HepG2 (cell line): ENCODE measurements at regions not wholly inside any gene's neighbourhood (a gene's known extent, or its start where the extent isn't known, plus 50 kb on each side); places are given as distances from the start of the nearest gene placed in this dataset.

Experiments
- ATAC-seq: fragments of 200-7000 bp; cut with Tn5 transposase; 3 replicates; pipeline ENCODE4 v1.9.1; 2020; ENCODE audit warnings: mild to moderate bottlenecking, moderate library complexity
- BruUV-seq: library from RNA; stranded (reverse); fragments of 400-500 nt; replicated peaks from 2 replicates; lab custom pipeline; 2021; lab: Mats Ljungman, UMichigan
- CTCF ChIA-PET: fragments of 300-600 bp; formaldehyde crosslinking; extraction: SDS; loops from one replicate; lab custom pipeline; 2021; ENCODE audit warnings: low total read pairs, inconsistent platforms, low intra/inter-chr PET ratio; lab: Yijun Ruan, JAX
- POLR2A ChIA-PET: fragments of 350-600 bp; sonication (Branson Sonifier 250); formaldehyde crosslinking; loops from one replicate; lab custom pipeline; 2020; ENCODE audit warnings: antibody characterized with exemption, inconsistent platforms; lab: Yijun Ruan, JAX
- DNase-seq: peaks from one replicate; pipeline ENCODE4 v3.0.0-alpha.2; 2015; ENCODE audit warnings: low spot score
- FAIRE-seq: peaks from 3 replicates; lab custom pipeline; 2011; peaks lifted over from hg19 to GRCh38; lab: Jason Lieb, UNC
- H2AFZ ChIP-seq: one replicate; pipeline ENCODE4 v1.6.1; 2011; ENCODE audit warnings: low read length, inconsistent platforms
- H3K27ac ChIP-seq: fragments of 300-600 bp; 3 replicates; pipeline ENCODE4 v1.8.0; 2011; ENCODE audit warnings: mixed run types, mild to moderate bottlenecking, mixed read lengths, low read length, inconsistent platforms; ENCODE audit not compliant: insufficient read depth; ENCODE audit errors: extremely low read length
- H3K27me3 ChIP-seq, 2 experiments: fragments of 200-600 bp in 1 of 2; 2 replicates in 1 of 2; 3 replicates in 1 of 2; pipeline versions ENCODE4 v1.6.0 to v1.8.0; 2011; ENCODE audit warnings: low read length in 2 of 2, mild to moderate bottlenecking in 2 of 2, moderate library complexity in 2 of 2, inconsistent platforms in 1 of 2; ENCODE audit not compliant: insufficient read depth in 2 of 2, control insufficient read depth in 1 of 2
- H3K36me3 ChIP-seq, 2 experiments: fragments of 200-600 bp in 1 of 2; replicated peaks in 1 of 2; 2 replicates in 1 of 2; 3 replicates in 1 of 2; pipeline versions ENCODE4 v1.5.1 to v1.8.0; 2011; ENCODE audit warnings: low read length in 2 of 2, inconsistent platforms in 1 of 2; ENCODE audit not compliant: insufficient read depth in 2 of 2, control insufficient read depth in 1 of 2
- H3K4me1 ChIP-seq: 2 replicates; pipeline ENCODE4 v1.5.1; 2012; ENCODE audit warnings: low read length, inconsistent platforms; ENCODE audit not compliant: insufficient read depth
- H3K4me2 ChIP-seq: 2 replicates; pipeline ENCODE4 v1.6.0; 2011; ENCODE audit warnings: low read depth, low read length, inconsistent platforms
- H3K4me3 ChIP-seq, 3 experiments: fragments of 200-600 bp in 1 of 3; sonication (generic), shearing (Covaris generic) in 1 of 3; replicated peaks in 1 of 3; 2 replicates each; pipeline ENCODE4 v1.5.1; 2011 to 2016; ENCODE audit warnings: low read length in 3 of 3, inconsistent platforms in 2 of 3, low read depth in 2 of 3, mild to moderate bottlenecking in 2 of 3, control low read depth in 1 of 3, mixed read lengths in 1 of 3; ENCODE audit not compliant: insufficient read depth in 1 of 3
- H3K79me2 ChIP-seq: one replicate; pipeline ENCODE4 v1.6.1; 2011; ENCODE audit warnings: low read length, inconsistent platforms; ENCODE audit not compliant: insufficient read depth
- H3K9ac ChIP-seq: 2 replicates; pipeline ENCODE4 v1.6.0; 2011; ENCODE audit warnings: mild to moderate bottlenecking, low read depth, low read length, inconsistent platforms; ENCODE audit not compliant: insufficient read depth
- H3K9me3 ChIP-seq: 2 replicates; pipeline ENCODE4 v1.5.1; 2012; ENCODE audit warnings: mild to moderate bottlenecking, low read length
- H4K20me1 ChIP-seq: 2 replicates; pipeline ENCODE4 v1.6.0; 2011; ENCODE audit warnings: inconsistent platforms, mild to moderate bottlenecking, low read length, moderate library complexity; ENCODE audit not compliant: insufficient read depth
- CTCF ChIP-seq: sonication (generic); formaldehyde crosslinking; IDR thresholded peaks from 2 replicates; pipeline ENCODE4 v1.5.0; 2020; ENCODE audit warnings: mild to moderate bottlenecking, missing genetic modification reagents, moderate library complexity
- KDM1A ChIP-seq: IDR thresholded peaks from 2 replicates; pipeline ENCODE4 v1.6.1; 2016; ENCODE audit warnings: missing compliant biosample characterization
- NR2C2 ChIP-seq: sonication (generic); formaldehyde crosslinking; IDR thresholded peaks from 2 replicates; pipeline ENCODE4 v1.4.0; 2020; ENCODE audit warnings: missing genetic modification reagents, mild to moderate bottlenecking, moderate library complexity, borderline replicate concordance
- RARA ChIP-seq: IDR thresholded peaks from 2 replicates; pipeline ENCODE4 v1.6.1; 2016; ENCODE audit warnings: missing genetic modification reagents, missing compliant biosample characterization
- SAFB2 ChIP-seq: sonication (generic); formaldehyde crosslinking; IDR thresholded peaks from 2 replicates; pipeline ENCODE4 v1.5.1; 2020; ENCODE audit warnings: missing genetic modification reagents, low read depth, mild to moderate bottlenecking, borderline replicate concordance
- TCF7 ChIP-seq: sonication (generic); IDR thresholded peaks from 2 replicates; pipeline ENCODE4 v1.6.1; 2016; ENCODE audit warnings: antibody characterized with exemption, low read depth
- TRIM24 ChIP-seq: sonication (generic); formaldehyde crosslinking; IDR thresholded peaks from 2 replicates; pipeline ENCODE4 v1.8.0; 2022; ENCODE audit warnings: mild to moderate bottlenecking, missing genetic modification reagents
- ZNF329 ChIP-seq: sonication (generic); formaldehyde crosslinking; IDR thresholded peaks from 2 replicates; pipeline ENCODE4 v1.9.0; 2021; ENCODE audit warnings: low read depth, mild to moderate bottlenecking, missing genetic modification reagents
- ZNF331 ChIP-seq: sonication (generic); formaldehyde crosslinking; IDR thresholded peaks from 2 replicates; pipeline ENCODE4 v1.4.0; 2020; ENCODE audit warnings: missing genetic modification reagents
- ZNF350 ChIP-seq: sonication (generic); formaldehyde crosslinking; IDR thresholded peaks from 2 replicates; pipeline ENCODE4 v1.4.0; 2020; ENCODE audit warnings: mild to moderate bottlenecking, low read depth, missing genetic modification reagents, borderline replicate concordance
- ZNF546 ChIP-seq: sonication (generic); formaldehyde crosslinking; conservative IDR thresholded peaks from 2 replicates; pipeline ENCODE4 v1.8.1; 2023; ENCODE audit warnings: mild to moderate bottlenecking, missing genetic modification reagents
- ZNF761 ChIP-seq: sonication (generic); formaldehyde crosslinking; conservative IDR thresholded peaks from 2 replicates; pipeline ENCODE4 v1.4.0; 2020; ENCODE audit warnings: mild to moderate bottlenecking, missing genetic modification reagents
- WGBS: methylation state at CpG from one replicate; pipeline ENCODE4 v1.1.6; 2017; ENCODE audit warnings: low lambda C conversion rate; 5-methylcytosine and 5-hydroxymethylcytosine counted together
- in situ Hi-C: cut with HindIII; loops from 2 replicates; pipeline ENCODE4 v1.10.0; 2017; ENCODE audit warnings: low pct_unique_long_range_greater_than_20kb; ENCODE audit not compliant: extremely low pct_ligation_motif_present
- intact Hi-C: fragments of 100-400 bp; cut with micrococcal nuclease; formaldehyde crosslinking; loops from one replicate; pipeline ENCODE4 v1.10.0; 2022; ENCODE audit not compliant: unreplicated experiment
- TF ChIP-seq, protein P1 (sequence below): sonication (generic); formaldehyde crosslinking; IDR thresholded peaks from 2 replicates; pipeline ENCODE4 v1.4.0; 2020; ENCODE audit warnings: missing genetic modification reagents
- TF ChIP-seq, protein P2 (sequence below): sonication (generic); formaldehyde crosslinking; IDR thresholded peaks from 2 replicates; pipeline ENCODE4 v1.5.1; 2020; ENCODE audit warnings: missing genetic modification reagents, mild to moderate bottlenecking, borderline replicate concordance

DNA sequence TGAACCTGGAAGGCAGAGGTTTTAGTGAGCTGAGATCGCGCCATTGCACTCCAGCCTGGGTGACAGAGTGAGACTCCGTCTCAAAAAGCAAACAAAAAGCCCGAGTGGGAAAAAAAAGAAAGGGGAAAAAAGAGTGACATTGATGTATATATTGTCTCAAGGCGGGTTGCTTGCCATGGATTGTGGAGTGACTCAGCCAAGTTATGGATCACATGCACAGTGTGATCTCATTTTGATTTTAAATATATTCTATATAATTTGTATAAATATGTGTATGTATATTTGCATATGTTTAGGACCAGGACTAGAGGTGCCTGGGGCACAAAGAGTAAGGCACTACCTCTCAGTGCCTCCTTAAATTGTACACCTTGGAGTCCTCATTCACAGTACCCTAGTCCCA lies 116.2 kb upstream of the RASSF8 start:
- FAIRE-seq (no peak), ATAC-seq (no peak), DNase-seq (no peak)
- Histone ChIP-seq H3K27ac (no peak overlapping the region), H3K36me3 (no peaks in the 10 kb centered on the region), H4K20me1 (no peaks in the 10 kb centered on the region), H3K79me2 (no peaks in the 10 kb centered on the region), H3K4me1 (no peaks in the 10 kb centered on the region), H2AFZ (no peak overlapping the region), H3K27me3 (no peaks in the 10 kb centered on the region), H3K4me2 (no peak overlapping the region), H3K9me3 (no peaks in the 10 kb centered on the region), H3K9ac (no peak overlapping the region), H3K4me3 (no peak overlapping the region)
- WGBS, result 49% methylated on average over 5 of the region's 5 CpGs
- CTCF ChIA-PET, result no interaction called here
- BruUV-seq, result no TSS peak
- in situ Hi-C loops (no loop called here), intact Hi-C loops (no loop called here)
- TF ChIP-seq, protein P1, sequence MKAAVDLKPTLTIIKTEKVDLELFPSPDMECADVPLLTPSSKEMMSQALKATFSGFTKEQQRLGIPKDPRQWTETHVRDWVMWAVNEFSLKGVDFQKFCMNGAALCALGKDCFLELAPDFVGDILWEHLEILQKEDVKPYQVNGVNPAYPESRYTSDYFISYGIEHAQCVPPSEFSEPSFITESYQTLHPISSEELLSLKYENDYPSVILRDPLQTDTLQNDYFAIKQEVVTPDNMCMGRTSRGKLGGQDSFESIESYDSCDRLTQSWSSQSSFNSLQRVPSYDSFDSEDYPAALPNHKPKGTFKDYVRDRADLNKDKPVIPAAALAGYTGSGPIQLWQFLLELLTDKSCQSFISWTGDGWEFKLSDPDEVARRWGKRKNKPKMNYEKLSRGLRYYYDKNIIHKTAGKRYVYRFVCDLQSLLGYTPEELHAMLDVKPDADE, result no peak
- TF ChIP-seq ZNF761 (CRISPR knock-in tag) (no peak), KDM1A (CRISPR knock-in tag) (no peak), ZNF546 (no peak), TCF7 (no peak), TRIM24 (CRISPR knock-in tag) (no peak), ZNF329 (no peak), RARA (no peak), ZNF350 (no peak), NR2C2 (no peak), SAFB2 (CRISPR knock-in tag) (no peak), ZNF331 (CRISPR knock-in tag) (no peak), CTCF (no peak)
- TF ChIP-seq, protein P2, sequence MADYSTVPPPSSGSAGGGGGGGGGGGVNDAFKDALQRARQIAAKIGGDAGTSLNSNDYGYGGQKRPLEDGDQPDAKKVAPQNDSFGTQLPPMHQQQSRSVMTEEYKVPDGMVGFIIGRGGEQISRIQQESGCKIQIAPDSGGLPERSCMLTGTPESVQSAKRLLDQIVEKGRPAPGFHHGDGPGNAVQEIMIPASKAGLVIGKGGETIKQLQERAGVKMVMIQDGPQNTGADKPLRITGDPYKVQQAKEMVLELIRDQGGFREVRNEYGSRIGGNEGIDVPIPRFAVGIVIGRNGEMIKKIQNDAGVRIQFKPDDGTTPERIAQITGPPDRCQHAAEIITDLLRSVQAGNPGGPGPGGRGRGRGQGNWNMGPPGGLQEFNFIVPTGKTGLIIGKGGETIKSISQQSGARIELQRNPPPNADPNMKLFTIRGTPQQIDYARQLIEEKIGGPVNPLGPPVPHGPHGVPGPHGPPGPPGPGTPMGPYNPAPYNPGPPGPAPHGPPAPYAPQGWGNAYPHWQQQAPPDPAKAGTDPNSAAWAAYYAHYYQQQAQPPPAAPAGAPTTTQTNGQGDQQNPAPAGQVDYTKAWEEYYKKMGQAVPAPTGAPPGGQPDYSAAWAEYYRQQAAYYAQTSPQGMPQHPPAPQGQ (CRISPR knock-in tag), result no peak
- POLR2A ChIA-PET, result no interaction called here
